ENCODE measurements at regions not wholly inside any gene's neighbourhood (a gene's known extent, or its start where the extent isn't known, plus 50 kb on each side); places are given as distances from the start of the nearest gene placed in this dataset.

DNA sequence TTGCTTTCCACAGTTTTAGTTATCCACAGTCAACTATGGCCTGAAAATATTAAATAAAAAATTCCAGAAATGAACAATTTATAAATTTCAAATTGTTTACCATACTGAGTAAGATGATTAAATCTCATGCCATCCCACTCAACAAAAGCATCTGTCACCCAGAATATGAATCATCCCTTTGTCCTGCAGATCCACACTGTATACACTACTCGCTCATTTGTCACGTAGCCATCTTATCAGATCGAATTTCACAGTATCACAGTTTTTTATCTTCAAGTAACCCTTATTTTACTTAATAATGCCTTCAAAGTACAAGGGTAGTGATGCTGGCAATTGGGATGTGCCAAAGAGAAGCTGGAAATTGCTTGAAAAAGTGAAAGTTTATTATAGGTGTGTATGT is 291.8 kb upstream of the LRATD1 start:
- TF ChIP-seq ZNF274 (IDR thresholded peaks at IDR 0.05; ENCODE audit: borderline replicate concordance, extremely low read depth, low read length) (no peak), POLR2A (IDR thresholded peaks at IDR 0.05; ENCODE audit: control extremely low read depth in 1 of 2, low read depth in 2 of 2, low read length in 2 of 2) (no peak), HDAC2 (IDR thresholded peaks at IDR 0.05; ENCODE audit: borderline replicate concordance in 1 of 2, low read depth in 2 of 2, low read length in 2 of 2) (no peak), GABPA (IDR thresholded peaks at IDR 0.05; ENCODE audit: borderline replicate concordance, insufficient read depth, low read length) (no peak), EGR1 (IDR thresholded peaks at IDR 0.05; ENCODE audit: borderline replicate concordance, low read depth, low read length) (no peak), RNF2 (IDR thresholded peaks at IDR 0.05; ENCODE audit: borderline replicate concordance, low read depth, low read length, missing control alignments, poor library complexity, severe bottlenecking) (no peak), SP1 (IDR thresholded peaks at IDR 0.05; ENCODE audit: low read depth, low read length) (no peak)

Measured in H1 (cell line).